H1 (cell line): ENCODE measurements at regions not wholly inside any gene's neighbourhood (a gene's known extent, or its start where the extent isn't known, plus 50 kb on each side); places are given as distances from the start of the nearest gene placed in this dataset.

Experiments
- CTCF ChIA-PET: fragments of 300-600 bp; sonication (Branson Sonifier 250); formaldehyde crosslinking; loops from one replicate; lab custom pipeline; 2021; ENCODE audit not compliant: partially characterized antibody; lab: Charles Lee
- POLR2A ChIA-PET: fragments of 300-600 bp; sonication (Branson Sonifier 250); formaldehyde crosslinking; loops from one replicate; lab custom pipeline; 2021; ENCODE audit warnings: inconsistent platforms; ENCODE audit not compliant: partially characterized antibody; lab: Charles Lee
- DNase-seq, 2 experiments: peaks; one replicate each; pipeline versions ENCODE4 v3.0.0 to v3.0.0-alpha.2; 2010 to 2022; ENCODE audit warnings: low spot score in 2 of 2, low read depth in 1 of 2, mixed read lengths in 1 of 2
- FAIRE-seq: peaks from 2 replicates; lab custom pipeline; 2011; peaks lifted over from hg19 to GRCh38; lab: Jason Lieb, UNC
- H2AFZ ChIP-seq: 2 replicates; pipeline ENCODE4 v1.8.1; 2012; ENCODE audit warnings: low read length, inconsistent platforms
- H2AK5ac ChIP-seq: 2 replicates; pipeline ENCODE4 v1.6.1; 2013; ENCODE audit warnings: low read depth, low read length
- H2BK120ac ChIP-seq: replicated peaks from 2 replicates; pipeline ENCODE3; 2013; ENCODE audit warnings: low read depth, low read length, inconsistent platforms
- H2BK12ac ChIP-seq: 2 replicates; pipeline ENCODE4 v1.6.1; 2013; ENCODE audit warnings: low read depth, low read length
- H2BK15ac ChIP-seq: 2 replicates; pipeline ENCODE4 v1.6.1; 2013; ENCODE audit warnings: low read length
- H2BK20ac ChIP-seq: 2 replicates; pipeline ENCODE4 v1.6.1; 2013; ENCODE audit warnings: low read length
- H2BK5ac ChIP-seq: 2 replicates; pipeline ENCODE4 v1.6.1; 2013; ENCODE audit warnings: low read depth, low read length
- H3K14ac ChIP-seq: 2 replicates; pipeline ENCODE4 v1.6.1; 2013; ENCODE audit warnings: inconsistent platforms; ENCODE audit not compliant: insufficient read length
- H3K18ac ChIP-seq: 2 replicates; pipeline ENCODE4 v1.6.1; 2013; ENCODE audit warnings: low read length; ENCODE audit errors: extremely low read depth
- H3K23ac ChIP-seq: 2 replicates; pipeline ENCODE4 v1.6.1; 2013; ENCODE audit warnings: inconsistent platforms; ENCODE audit not compliant: insufficient read length
- H3K23me2 ChIP-seq: 2 replicates; pipeline ENCODE4 v1.6.1; 2013; ENCODE audit warnings: low read depth, low read length
- H3K27ac ChIP-seq: 2 replicates; pipeline ENCODE4 v1.6.1; 2011; ENCODE audit warnings: low read depth, low read length, inconsistent platforms
- H3K27me3 ChIP-seq, 4 experiments: replicated peaks in 1 of 4; 1 replicate in 1 of 4; 2 replicates in 3 of 4; pipeline versions ENCODE4 v1.6.1 to v1.8.1; 2011 to 2013; ENCODE audit warnings: low read length in 3 of 4, mild to moderate bottlenecking in 3 of 4, inconsistent platforms in 2 of 4, mixed read lengths in 2 of 4, moderate library complexity in 1 of 4; ENCODE audit not compliant: control insufficient read depth in 3 of 4, insufficient read depth in 3 of 4; ENCODE audit errors: extremely low read depth in 1 of 4
- H3K36me3 ChIP-seq, 4 experiments: 2 replicates each; pipeline versions ENCODE4 v1.6.1 to v1.8.1; 2011 to 2013; ENCODE audit warnings: mild to moderate bottlenecking in 4 of 4, low read length in 3 of 4, moderate library complexity in 2 of 4, control low read depth in 1 of 4, inconsistent platforms in 1 of 4; ENCODE audit not compliant: insufficient read depth in 4 of 4, control insufficient read depth in 2 of 4
- H3K4ac ChIP-seq: replicated peaks from 2 replicates; pipeline ENCODE3; 2013; ENCODE audit warnings: low read length, low read depth, mixed read lengths, inconsistent platforms; ENCODE audit not compliant: insufficient read length
- H3K4me1 ChIP-seq, 4 experiments: replicated peaks in 1 of 4; 1 replicate in 1 of 4; 2 replicates in 3 of 4; pipeline versions ENCODE4 v1.6.1 to v1.8.1; 2011 to 2013; ENCODE audit warnings: low read length in 3 of 4, inconsistent platforms in 2 of 4, mixed read lengths in 1 of 4; ENCODE audit not compliant: insufficient read depth in 4 of 4, control insufficient read depth in 3 of 4
- H3K4me2 ChIP-seq, 2 experiments: 2 replicates each; pipeline versions ENCODE4 v1.6.1 to v1.8.1; 2011 to 2013; ENCODE audit warnings: low read depth in 2 of 2, low read length in 2 of 2, control low read depth in 1 of 2, inconsistent platforms in 1 of 2, mild to moderate bottlenecking in 1 of 2; ENCODE audit not compliant: insufficient read depth in 1 of 2
- H3K4me3 ChIP-seq, 4 experiments: fragments of 200-600, 300-600 bp in 1 of 4; sonication (generic), shearing (Covaris generic), sonication (Bioruptor Twin) in 1 of 4; 2 replicates each; pipeline versions ENCODE4 v1.5.1 to v1.8.1; 2011 to 2016; ENCODE audit warnings: low read length in 4 of 4, low read depth in 3 of 4, control low read depth in 2 of 4, inconsistent platforms in 2 of 4, mild to moderate bottlenecking in 2 of 4, mixed read lengths in 1 of 4, moderate library complexity in 1 of 4; ENCODE audit not compliant: insufficient read depth in 2 of 4; ENCODE audit errors: extremely low read depth in 1 of 4
- H3K56ac ChIP-seq: replicated peaks from 2 replicates; pipeline ENCODE3; 2013; ENCODE audit warnings: low read depth, mild to moderate bottlenecking, mixed read lengths, low read length, inconsistent platforms; ENCODE audit not compliant: insufficient read length
- H3K79me1 ChIP-seq: 2 replicates; pipeline ENCODE4 v1.6.1; 2013; ENCODE audit warnings: low read depth, low read length, control low read depth
- H3K79me2 ChIP-seq, 2 experiments: 2 replicates each; pipeline versions ENCODE4 v1.6.1 to v1.8.1; 2012 to 2013; ENCODE audit warnings: low read length in 2 of 2, mild to moderate bottlenecking in 2 of 2, inconsistent platforms in 1 of 2; ENCODE audit not compliant: insufficient read depth in 2 of 2, control insufficient read depth in 1 of 2
- H3K9ac ChIP-seq, 4 experiments: replicated peaks in 1 of 4; 1 replicate in 1 of 4; 2 replicates in 3 of 4; pipeline versions ENCODE4 v1.6.1 to v1.8.1; 2011 to 2013; ENCODE audit warnings: low read depth in 3 of 4, low read length in 3 of 4, control low read depth in 2 of 4, mild to moderate bottlenecking in 2 of 4, moderate library complexity in 2 of 4, inconsistent platforms in 1 of 4; ENCODE audit errors: extremely low read depth in 1 of 4
- H3K9me3 ChIP-seq, 2 experiments: 2 replicates each; pipeline versions ENCODE4 v1.6.1 to v1.8.1; 2012 to 2013; ENCODE audit warnings: mild to moderate bottlenecking in 2 of 2, moderate library complexity in 2 of 2, control low read depth in 1 of 2, inconsistent platforms in 1 of 2, low read depth in 1 of 2, low read length in 1 of 2, mixed read lengths in 1 of 2; ENCODE audit not compliant: insufficient read depth in 2 of 2
- H4K20me1 ChIP-seq, 2 experiments: replicated peaks in 1 of 2; 2 replicates each; pipeline versions ENCODE3 to v1.8.1; 2011 to 2013; ENCODE audit warnings: inconsistent platforms in 2 of 2, low read length in 2 of 2, mild to moderate bottlenecking in 1 of 2; ENCODE audit not compliant: insufficient read depth in 2 of 2, control insufficient read depth in 1 of 2
- H4K5ac ChIP-seq: 2 replicates; pipeline ENCODE4 v1.6.1; 2013; ENCODE audit warnings: low read length, low read depth, mixed read lengths, inconsistent platforms; ENCODE audit not compliant: insufficient read length
- H4K8ac ChIP-seq: 2 replicates; pipeline ENCODE4 v1.8.0; 2013; ENCODE audit warnings: mild to moderate bottlenecking, moderate library complexity, low read length, inconsistent platforms; ENCODE audit not compliant: insufficient read depth; ENCODE audit errors: extremely low read depth
- H4K91ac ChIP-seq: replicated peaks from 2 replicates; pipeline ENCODE3; 2013; ENCODE audit warnings: low read length, mixed read lengths, inconsistent platforms; ENCODE audit not compliant: insufficient read length
- CHD1 ChIP-seq: IDR thresholded peaks from 2 replicates; pipeline ENCODE4 v1.6.1; 2012; ENCODE audit warnings: low read depth, low read length, improper control_type of control experiment
- JUND ChIP-seq: IDR thresholded peaks from 2 replicates; pipeline ENCODE4 v1.6.1; 2011; ENCODE audit warnings: mild to moderate bottlenecking, improper control_type of control experiment, low read length
- RAD21 ChIP-seq, 2 experiments: IDR thresholded peaks in 1 of 2; conservative IDR thresholded peaks in 1 of 2; 2 replicates each; pipeline ENCODE4 v1.6.1; 2011; ENCODE audit warnings: low read depth in 2 of 2, low read length in 2 of 2, improper control_type of control experiment in 1 of 2, inconsistent platforms in 1 of 2, mild to moderate bottlenecking in 1 of 2, moderate library complexity in 1 of 2
- RBBP5 ChIP-seq: IDR thresholded peaks from 2 replicates; pipeline ENCODE4 v1.7.1; 2012; ENCODE audit warnings: low read depth, mild to moderate bottlenecking, inconsistent platforms, low read length, moderate library complexity, borderline replicate concordance
- RFX5 ChIP-seq: IDR thresholded peaks from 2 replicates; pipeline ENCODE4 v1.6.1; 2011; ENCODE audit warnings: low read depth, low read length, improper control_type of control experiment, borderline replicate concordance
- RNF2 ChIP-seq: fragments of 200-900, 300-1000 bp; sonication (generic); IDR thresholded peaks from 2 replicates; pipeline ENCODE4 v1.7.1; 2016; ENCODE audit warnings: borderline replicate concordance, low read depth, mild to moderate bottlenecking, antibody characterized with exemption, low read length; ENCODE audit not compliant: poor library complexity, severe bottlenecking; ENCODE audit errors: missing control alignments
- TCF12 ChIP-seq: IDR thresholded peaks from 2 replicates; pipeline ENCODE4 v1.6.1; 2011; ENCODE audit warnings: low read depth, mild to moderate bottlenecking, low read length
- USF2 ChIP-seq: IDR thresholded peaks from 2 replicates; pipeline ENCODE4 v1.6.1; 2011; ENCODE audit warnings: low read length, improper control_type of control experiment
- ZNF274 ChIP-seq: IDR thresholded peaks from 2 replicates; pipeline ENCODE4 v1.7.0; 2012; ENCODE audit warnings: low read length, borderline replicate concordance; ENCODE audit errors: extremely low read depth
- WGBS, 2 experiments: shearing (Covaris generic) in 1 of 2; methylation state at CpG; one replicate each; pipeline versions ENCODE4 v1.1.6 to v1.1.7; 2013 to 2015; ENCODE audit warnings: low lambda C conversion rate in 2 of 2, mixed read lengths in 2 of 2, inconsistent platforms in 1 of 2, low coverage in 1 of 2, missing lambda C conversion rate in 1 of 2; ENCODE audit not compliant: insufficient replicate concordance in 2 of 2, insufficient coverage in 1 of 2, insufficient read length in 1 of 2; ENCODE audit errors: extremely low coverage in 1 of 2, missing lambda C conversion rate in 1 of 2; 5-methylcytosine and 5-hydroxymethylcytosine counted together

- H3K14ac ChIP-seq = no peak overlapping the region
- no peak overlapping the region for H2BK15ac ChIP-seq
- no peak overlapping the region for H4K8ac ChIP-seq
- H2AK5ac ChIP-seq = no peak overlapping the region
- no peak overlapping the region for H4K91ac ChIP-seq
- H3K79me1 ChIP-seq = no peaks in the 10 kb centered on the region
- H3K4me2 ChIP-seq = no peak overlapping the region
- no peak overlapping the region for H3K27ac ChIP-seq
- TF ChIP-seq USF2 (no peak), JUND (no peak), TCF12 (no peak), RNF2 (no peak), RFX5 (no peak), RAD21 (IDR thresholded peaks at IDR 0.05 in 1 of 2, conservative IDR thresholded peaks at IDR 0.05 in 1 of 2; ENCODE audit: low read depth in 2 of 2, low read length in 2 of 2) (no peak), ZNF274 (no peak), RBBP5 (no peak), CHD1 (no peak)
- H2BK120ac ChIP-seq = no peak overlapping the region
- H2BK12ac ChIP-seq = no peak overlapping the region
- 95% methylated on average over 4 of the region's 4 CpGs; no CpG with 5 or more reads in 1 of the 2 experiments for WGBS, 2 experiments
- no peak overlapping the region for H3K9ac ChIP-seq
- H3K4me1 ChIP-seq = no peaks in the 10 kb centered on the region
- H3K23ac ChIP-seq = no peak overlapping the region
- DNase-seq = no peak
- H2BK5ac ChIP-seq = no peak overlapping the region
- no peak overlapping the region for H2AFZ ChIP-seq
- no peak overlapping the region for H4K5ac ChIP-seq
- no peak overlapping the region for H3K4me3 ChIP-seq
- no peak overlapping the region for H3K18ac ChIP-seq
- H3K79me2 ChIP-seq = no peaks in the 10 kb centered on the region
- CTCF ChIA-PET = interaction anchor here (0.6 kb wide), 1 partner anchor 81 kb away, joined by 3 read pairs; no protein-coding TSS in a partner anchor
- H3K4ac ChIP-seq = no peak overlapping the region
- POLR2A ChIA-PET = no interaction called here
- no peaks in the 10 kb centered on the region for H3K23me2 ChIP-seq
- no peaks in the 10 kb centered on the region for H3K27me3 ChIP-seq
- H3K9me3 ChIP-seq = no peaks in the 10 kb centered on the region
- no peak overlapping the region for H2BK20ac ChIP-seq
- no peaks in the 10 kb centered on the region for H3K36me3 ChIP-seq
- no peak for FAIRE-seq
- H4K20me1 ChIP-seq = no peaks in the 10 kb centered on the region
- H3K56ac ChIP-seq = no peak overlapping the region
These were observed 153.2 kb downstream of the CCER1 start for GRCh38 chr12:90801776-90802175.
